ENCODE measurements at regions not wholly inside any gene's neighbourhood (a gene's known extent, or its start where the extent isn't known, plus 50 kb on each side); places are given as distances from the start of the nearest gene placed in this dataset.
A peak's percentile ranks its signal among the peaks of the same experiment; 100 is the strongest.

DNA sequence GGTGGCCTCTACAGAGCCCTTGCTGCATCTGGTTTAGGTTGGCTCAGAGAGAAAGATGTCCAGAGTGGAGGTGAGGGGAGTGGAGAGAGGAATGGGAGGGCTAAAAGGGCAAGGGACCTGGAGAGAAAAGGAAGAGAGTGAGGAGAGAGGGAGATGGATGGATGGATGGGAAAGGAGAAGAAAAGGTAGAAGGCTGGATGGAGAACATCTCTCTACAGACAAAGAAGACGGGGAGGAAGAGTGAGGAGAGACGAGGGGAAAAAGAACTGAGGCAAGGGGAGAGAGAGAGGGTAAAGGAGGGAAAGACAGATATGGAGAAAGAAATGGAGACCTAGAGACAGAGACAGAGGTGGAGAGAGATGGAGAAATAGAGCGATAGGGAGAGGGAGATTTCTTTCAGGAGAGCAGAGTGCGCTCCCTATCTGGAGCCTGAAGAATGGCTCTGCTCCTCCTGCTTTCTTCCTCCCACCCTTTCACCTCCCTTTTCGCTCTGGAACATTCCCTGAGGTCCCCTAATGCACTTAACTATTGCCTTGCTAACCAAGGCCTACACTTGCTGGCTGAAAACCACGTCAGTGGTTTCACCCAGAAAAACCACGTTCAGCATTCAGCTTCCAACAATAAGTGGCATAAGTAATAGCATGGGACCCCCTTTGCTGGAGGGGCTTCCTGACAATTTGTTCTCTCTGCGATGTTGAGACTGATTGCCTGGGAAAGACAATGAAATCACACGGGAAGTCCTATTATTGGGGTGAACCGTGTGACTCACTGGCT, 286.3 kb downstream of the CDH26 start:
- no peak for DNase-seq (ENCODE audit: low read depth)

DNA sequence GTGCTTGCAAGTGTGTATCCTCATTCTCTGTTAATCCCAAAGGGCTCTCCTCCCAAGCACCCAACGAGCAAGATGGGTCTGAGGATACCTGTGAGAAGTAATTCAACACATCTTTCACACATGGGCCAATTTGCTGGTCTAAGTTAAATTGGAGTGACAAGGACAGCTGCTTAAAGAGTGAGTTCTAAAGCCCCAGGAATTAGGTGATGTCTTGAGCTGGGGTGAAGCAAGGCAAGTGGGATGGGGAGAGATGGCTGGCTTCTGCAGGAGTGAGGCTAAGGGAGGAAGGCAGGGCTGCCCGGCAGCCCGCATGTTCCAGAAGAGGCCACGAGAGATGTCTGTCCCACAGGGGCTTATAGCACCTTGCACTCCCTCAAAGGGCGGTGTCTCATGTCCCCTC, 288.5 kb downstream of the CDH26 start:
- no peak for DNase-seq (ENCODE audit: low read depth)

DNA sequence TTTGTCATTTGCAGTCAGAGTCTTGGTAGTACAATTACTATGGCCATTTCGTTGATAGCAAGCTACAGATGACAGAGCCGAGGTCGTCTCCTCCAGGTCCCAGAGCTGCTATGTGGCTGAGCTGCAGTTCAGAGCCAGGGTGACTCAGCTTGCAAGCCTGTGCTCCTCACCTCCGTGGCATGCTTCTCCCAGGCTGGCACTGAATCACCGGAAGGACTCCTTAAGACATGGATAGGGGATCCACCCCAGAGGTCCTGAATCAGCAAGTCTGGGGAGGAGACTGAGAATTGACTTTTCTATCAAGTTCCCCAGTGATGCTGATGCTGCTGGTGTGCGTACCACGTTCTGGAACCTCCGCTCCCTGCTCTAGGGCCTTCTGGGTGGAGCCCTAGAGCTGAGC, 291.2 kb downstream of the CDH26 start:
- DNase-seq (ENCODE audit: low read depth) = peak; percentile 56

DNA sequence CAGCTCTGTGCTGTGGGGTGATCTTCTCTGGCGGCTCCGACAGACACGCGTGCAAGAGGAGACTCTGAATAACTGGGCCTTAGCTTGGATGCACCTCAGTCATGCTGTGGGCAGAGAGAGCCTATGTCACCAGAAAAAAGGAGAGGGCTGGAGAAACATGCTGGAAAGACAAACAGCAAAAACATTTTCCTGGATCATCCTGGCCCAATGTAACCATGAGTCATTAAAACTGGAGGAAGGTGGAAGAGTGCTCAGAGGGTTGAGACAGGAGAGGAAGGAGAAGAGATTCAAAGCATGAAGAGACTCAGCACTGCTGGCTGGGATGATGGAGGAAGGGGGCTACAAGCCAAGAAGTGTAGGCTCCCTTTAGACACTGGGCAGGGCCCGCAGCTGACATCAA, 292.0 kb downstream of the CDH26 start:
- no peak for DNase-seq (ENCODE audit: low read depth)

DNA sequence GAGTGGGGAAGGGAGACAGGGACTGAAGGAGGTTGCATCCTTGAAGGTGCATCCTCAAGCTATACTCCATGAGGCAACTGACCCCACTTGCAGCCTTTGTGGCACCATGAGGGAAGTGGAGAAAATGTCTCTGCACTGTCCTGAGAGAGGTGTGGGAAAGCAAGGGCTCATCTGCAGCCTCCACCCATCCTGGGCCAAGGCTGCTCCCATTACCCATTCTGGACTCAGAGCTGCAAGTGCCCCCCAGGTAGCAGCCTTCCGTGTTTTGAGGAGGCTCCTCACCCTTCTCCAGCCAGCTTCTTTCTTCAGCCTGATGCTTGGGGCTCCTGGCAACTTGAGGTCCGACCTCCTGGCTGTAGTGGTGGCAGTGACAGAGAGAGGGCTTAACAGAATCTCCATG, 294.6 kb downstream of the CDH26 start:
- DNase-seq (ENCODE audit: low read depth) = no peak

DNA sequence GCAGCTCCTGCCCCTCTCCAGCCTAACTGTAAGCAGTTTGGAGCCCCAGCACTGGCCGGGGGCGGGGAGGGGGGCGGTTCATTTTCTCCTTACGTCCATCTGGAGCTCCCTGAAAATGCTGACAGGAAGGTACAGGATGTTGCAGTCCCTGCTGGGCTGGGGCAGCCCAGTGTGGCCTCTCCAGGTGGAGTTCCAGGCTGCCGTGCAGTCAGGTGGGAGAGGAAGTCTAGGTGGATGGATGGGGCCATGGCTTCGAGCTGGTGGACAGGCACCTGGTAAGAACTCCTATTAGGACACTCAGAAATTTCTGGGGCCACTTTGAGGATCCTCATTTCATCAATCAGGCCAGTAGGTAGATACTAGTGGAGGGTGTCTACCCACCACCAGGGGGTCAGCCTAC, 295.2 kb downstream of the CDH26 start:
- DNase-seq (ENCODE audit: low read depth) = no peak

DNA sequence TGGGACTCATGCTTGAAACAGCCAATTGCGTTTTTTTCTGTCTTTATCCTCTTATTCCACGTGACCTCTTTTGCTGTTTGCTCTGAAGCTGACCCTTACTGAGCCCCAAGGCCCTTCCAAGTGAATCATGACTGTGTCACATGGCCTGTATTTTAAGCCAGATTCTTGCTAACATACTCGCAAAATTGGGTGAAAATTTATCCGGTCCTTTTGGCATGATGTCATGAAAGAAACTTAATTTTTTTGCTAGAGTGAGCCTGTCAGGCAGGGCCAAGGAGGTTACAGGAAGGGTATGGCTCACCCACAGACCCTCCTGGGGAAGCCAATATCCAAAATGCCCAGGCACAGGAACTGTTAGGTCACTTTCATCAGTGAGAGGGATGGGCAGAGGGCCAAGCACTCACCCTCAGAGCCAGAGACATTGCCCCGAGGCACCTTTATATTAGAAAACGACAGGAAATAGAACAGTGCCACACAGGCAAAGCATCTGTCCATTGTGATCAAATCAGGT, 296.7 kb downstream of the CDH26 start:
- peak; percentile 48 for DNase-seq (ENCODE audit: low read depth)

DNA sequence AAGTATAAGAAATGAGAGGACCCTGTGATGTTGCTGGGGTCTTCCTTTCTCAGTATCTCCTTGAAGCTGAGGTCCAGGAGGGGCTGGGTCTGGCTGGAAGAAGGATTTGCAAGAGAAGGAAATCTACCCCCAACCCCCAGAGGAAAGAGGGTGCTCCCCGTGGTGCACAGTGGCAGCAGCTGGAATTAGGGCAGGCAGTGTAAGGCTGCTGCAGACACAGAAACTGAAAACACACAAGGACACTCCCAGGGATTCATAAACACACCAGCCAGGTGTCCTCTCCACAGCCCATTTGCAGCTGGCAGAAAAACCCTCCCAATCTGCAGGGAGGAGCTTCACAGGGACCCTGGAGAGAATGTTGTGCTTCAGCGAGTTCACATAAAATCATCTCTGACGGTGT, 297.2 kb downstream of the CDH26 start:
- DNase-seq (ENCODE audit: low read depth) = no peak

DNA sequence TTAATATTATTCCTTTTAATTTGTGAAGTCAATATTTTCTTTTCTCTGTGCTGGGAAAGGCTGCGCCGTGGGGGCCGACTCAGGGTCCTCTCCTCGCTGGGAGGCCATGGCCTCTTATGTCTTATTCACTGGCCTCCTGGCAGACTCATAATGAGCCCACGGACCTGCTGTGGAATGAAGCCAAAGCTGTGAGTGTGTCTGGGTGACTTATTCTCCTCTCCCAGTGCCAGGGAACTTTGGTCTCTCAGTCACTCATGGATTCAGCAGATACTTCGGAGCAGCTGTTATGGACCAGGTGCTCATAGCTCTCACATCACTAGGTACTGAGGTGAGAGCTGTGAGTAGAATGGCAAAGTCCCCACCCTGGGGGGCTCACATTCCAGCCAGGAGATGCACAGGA, 297.6 kb downstream of the CDH26 start:
- no peak for DNase-seq (ENCODE audit: low read depth)

DNA sequence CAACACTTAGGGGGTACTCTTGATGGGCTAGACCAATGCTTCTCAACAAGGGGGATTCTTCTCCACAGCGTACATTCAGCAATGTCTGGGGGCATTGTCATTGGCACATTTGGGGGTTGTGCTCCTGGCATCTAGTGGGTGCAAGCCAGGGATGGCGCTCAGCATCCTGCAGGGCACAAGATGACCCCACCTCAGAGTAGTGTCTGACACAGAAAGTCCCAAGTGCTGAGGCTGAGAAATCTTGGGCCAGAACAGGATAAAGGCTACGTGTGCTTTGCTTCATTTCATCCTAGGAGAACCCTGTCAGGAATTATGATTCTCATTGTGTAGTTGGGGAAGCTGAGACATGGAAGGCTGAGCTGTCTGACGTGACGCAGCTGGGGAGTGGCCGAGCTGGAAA, 298.6 kb downstream of the CDH26 start:
- DNase-seq (ENCODE audit: low read depth) = no peak

DNA sequence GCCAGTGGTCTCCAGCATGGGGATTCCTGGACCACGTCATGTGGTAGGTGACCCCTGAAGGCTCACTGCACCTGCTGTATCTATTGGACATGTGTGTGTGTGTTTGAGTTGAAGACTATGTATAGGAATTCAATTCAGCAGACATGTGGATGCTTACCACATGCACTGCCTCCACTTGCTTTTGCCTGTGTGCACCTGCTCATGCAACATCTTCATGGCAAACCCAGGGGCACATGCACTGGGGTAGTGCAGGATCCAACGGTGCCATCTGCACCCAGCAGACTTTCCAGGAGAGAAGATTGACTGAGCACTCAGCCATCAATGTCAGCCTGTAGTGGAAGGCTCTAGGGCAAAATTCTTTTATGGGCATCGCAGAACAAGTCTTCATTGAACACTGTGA, 299.4 kb downstream of the CDH26 start:
- DNase-seq (ENCODE audit: low read depth) = no peak

DNA sequence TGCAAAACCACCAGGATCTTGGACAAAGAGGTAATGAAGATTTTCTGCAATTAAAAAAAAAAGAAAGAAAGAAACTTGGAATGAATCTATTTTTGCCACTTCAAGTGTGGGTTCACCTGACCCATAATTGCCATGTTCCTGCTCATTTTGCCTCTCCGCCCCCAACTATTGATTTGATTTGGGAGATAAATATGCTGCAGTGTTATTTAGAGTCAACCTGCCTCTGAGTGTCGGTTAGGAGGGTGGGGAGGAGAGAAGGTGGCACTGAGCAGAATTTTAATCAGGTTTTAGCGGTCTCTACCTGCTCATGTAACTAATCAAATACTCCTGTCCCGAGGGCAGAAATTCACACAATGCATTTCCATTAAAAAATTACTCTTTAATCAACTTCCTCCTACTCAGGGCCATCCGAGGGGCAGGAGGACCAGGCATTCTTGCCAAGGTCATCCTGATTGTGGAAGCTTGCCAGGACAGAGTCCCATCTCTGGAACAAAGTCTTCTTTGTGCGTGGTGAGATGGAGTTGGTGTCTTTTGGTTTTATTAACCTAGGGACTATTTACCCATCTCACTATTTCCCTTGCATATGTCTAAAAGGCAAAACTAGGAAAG, 300.1 kb downstream of the CDH26 start:
- DNase-seq (ENCODE audit: low read depth) = no peak

DNA sequence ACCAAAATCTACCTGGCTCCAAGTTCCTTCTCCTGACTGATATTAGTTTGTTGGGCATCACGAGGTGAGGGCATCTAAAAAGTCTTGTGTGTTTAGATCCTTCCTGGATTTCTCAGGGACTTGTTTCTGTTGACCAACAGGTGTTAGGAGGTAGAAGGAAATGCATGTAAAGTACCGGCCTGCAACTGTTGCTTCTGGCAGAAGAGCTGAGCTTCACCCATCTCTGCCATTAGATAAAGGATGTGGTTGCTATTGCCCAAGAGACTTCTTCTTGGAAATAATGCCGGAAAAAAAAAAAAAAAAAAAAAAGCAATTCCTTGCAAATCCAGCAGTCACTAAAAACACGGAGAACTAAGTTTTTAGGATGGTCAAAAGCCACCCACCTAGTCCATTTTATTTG, 303.1 kb downstream of the CDH26 start:
- DNase-seq (ENCODE audit: low read depth) = no peak

DNA sequence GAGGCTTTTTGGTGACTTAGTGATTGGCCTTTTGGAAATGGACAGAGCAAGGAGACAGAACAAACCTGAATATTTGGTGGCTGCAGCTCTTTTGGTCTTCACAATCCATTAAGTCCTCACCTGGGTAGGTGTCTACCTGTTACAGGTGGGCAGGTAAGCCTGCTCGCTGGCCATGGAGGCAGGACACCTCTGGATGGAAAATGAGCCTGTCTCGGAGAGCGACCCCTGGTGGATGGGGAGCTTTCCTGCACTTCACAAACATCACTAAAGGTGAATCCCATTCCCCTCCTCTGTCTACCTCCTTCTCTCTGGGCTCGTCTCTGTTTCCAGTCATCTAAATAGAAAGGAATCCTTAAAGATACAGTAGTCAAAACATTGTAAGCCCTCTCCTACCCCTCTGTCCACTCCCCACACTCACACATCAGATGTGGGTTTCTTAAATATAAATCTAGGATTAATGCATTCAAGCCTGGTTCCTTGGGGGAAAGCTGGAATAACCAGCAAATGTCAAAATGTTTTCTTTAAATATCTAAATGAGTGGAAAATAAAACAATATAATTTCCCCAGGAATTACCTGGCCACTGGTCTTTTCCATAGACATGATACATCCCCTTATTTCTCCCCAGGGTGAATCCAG, 304.9 kb downstream of the CDH26 start:
- no peak for DNase-seq (ENCODE audit: low read depth)

DNA sequence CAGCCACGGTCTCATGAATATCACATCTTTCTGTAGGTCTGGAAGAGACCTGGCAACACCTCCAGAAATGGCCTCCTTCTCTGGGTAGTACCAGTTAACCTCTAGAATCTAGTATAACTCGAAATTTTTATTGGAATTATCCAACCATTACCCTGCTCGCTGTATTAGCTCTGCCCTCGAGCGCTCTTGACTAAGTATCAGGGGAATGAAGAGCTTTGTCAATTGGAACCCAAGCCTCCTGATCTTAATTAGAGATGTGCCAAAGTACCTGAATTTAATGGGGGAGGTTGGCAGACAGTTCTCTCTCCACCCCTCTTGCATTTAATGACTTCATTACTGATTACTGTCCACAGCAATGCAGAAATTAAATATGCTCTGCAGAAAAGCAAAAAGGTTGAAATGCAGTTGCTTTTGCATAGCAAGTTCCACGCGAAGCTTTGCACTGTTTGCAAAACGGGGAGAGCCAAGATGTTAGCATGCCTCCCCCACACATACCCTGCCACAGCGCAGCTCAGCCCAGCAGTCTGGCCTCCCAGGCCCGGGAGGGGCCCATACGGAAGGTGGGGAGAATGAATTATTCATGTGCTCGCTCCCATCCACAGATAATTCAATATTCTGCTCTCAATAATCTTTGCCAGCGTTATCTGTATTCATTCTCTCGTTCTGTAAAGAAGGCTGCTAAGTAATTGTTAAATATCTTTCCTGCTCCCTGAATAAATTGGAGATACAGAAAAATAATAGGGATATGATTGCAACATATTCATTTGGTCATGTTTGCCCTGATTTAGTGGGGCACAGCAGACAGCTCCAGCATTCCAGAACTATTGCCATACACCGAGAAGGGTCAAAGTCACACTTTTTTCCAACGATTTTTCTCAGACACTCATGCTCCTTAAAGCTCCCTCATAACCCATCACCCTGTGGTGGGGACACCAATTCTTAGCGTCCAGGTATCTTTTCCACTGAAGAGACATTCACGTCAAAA, 305.8 kb downstream of the CDH26 start:
- no peak for DNase-seq (ENCODE audit: low read depth)

DNA sequence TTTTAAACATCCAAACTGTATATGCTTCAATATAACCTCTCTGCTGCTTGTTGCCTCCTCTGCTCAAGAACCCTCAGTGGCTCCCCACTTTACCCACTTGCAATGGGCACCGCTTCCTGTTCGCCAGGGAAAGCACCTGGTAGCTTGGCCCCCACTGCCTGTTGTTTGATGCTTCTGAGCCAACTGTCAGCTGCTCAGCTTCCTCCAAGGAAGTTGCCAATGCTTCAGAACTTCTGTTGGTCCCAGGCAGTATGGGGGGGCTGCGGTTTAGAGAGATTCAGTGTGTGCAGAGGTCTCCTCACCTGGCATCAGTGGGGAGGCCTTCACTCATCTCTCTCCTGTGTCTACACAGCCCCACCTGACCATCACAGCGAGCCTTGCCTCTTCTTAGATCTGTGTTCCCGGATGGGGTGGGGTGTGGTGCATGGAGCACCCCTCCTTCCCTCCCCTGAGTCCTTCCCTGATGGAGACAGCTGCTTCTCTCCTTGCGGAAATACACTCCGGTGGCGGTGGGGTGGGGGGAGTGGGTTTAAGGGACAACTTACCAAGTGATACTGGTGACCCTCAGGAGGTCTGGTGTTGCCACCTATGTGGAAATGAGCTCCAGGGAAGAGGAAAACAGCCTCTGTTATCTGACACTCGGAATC, 308.1 kb downstream of the CDH26 start:
- no peak for DNase-seq (ENCODE audit: low read depth)

DNA sequence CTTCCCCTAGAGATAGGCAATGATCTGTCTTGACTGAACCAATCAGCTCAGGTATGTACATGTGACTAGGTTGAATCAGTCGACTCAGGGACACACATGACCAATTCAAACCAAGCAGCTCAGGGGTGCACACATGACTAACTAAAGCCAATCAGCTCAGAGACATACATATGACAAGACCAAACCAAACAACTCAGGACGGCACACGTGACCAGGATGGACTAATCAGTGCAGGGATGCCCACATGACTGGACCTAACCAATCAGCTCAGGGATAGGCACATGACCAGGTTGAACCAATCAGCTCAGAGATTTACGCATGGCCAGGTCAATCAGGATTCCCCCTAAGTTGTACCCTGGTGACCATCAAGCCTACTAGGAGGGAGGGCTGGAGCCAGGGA, 310.3 kb downstream of the CDH26 start:
- no peak for DNase-seq (ENCODE audit: low read depth)

DNA sequence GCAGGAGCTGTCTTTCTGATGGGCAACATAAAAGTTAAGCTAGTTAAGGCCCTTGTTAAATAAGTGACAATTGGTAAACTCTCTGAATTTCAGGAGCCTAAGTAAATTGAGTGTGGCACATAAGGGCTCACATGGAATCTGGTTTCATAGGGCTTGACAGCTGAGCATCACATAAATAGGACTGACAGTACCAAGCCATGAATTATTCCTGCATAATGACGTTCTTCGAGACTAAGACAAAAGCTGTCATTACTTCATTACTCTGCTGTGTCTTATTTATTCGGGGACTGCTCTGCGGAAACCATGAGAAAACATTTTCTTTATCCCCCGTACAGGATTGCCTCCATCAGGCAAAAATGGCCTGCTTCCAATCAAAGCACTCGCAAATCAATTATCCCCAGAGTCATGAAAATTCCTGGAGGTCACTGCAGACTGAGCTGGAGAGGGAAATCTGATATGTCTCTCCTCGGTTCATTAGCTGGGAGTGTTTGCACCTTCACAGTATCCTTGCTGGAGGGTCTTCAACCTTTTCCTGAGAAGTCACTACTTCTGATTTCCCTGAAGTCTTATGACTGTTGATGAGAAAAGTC, 311.4 kb downstream of the CDH26 start:
- DNase-seq (ENCODE audit: low read depth) = no peak

DNA sequence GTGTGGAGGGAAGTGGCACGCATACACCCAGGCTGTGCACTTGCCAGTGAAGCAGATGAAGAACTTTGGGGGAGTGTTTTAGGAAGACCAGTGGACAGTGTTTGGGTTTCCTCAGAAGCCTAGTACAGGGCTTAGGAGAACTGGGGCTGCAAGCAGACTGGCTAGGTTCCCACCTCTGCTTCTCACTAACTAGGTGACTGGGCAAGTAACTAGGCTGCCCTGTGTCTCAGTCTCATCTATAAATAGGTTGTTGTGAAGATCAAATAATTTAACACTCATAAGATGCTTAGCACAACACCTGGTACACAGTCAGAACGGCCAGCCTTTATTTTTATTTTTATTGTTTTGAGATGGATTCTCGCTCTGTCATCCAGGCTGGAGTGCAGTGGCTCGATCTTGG, 312.1 kb downstream of the CDH26 start:
- DNase-seq (ENCODE audit: low read depth) = no peak

DNA sequence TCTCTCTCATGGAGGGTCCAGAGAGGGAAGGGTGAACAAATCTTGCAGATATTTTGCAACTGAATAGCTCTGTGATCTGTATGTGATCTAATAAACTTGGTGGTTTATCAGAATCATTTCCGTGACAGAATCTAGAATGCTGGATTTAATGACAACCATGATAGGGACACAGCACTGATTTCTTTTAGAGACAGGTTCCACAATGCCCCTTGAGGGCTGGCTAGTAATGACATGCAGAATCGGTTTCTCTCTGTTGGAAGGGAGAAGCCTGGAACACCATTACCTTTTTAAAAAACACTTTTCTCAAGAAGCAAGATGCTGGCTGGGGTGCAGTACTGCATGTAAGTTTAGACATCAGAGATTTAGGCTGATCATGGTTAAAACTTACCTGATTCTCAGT, 313.4 kb downstream of the CDH26 start:
- DNase-seq (ENCODE audit: low read depth) = no peak

DNA sequence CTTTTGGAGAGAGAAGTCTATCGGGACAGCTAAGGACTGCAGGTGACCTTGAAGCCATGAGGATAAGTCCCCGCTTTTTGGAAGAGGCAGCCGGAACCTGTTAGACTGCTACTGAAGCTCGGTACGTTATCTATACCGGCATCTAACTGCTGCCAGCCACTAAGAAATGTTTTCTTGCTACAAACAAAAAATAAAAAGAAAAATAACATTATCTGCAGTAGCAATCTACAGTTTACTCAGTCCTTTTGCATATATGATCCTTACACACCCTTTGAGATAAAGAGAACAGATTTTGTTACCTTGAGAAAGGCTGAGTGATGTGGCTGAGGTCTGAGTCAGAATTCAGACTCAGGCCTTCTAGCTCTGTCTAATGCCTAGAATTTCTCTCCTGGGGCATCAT, 314.6 kb downstream of the CDH26 start:
- DNase-seq (ENCODE audit: low read depth) = no peak
